ENCODE measurements at regions not wholly inside any gene's neighbourhood (a gene's known extent, or its start where the extent isn't known, plus 50 kb on each side); places are given as distances from the start of the nearest gene placed in this dataset.

DNA sequence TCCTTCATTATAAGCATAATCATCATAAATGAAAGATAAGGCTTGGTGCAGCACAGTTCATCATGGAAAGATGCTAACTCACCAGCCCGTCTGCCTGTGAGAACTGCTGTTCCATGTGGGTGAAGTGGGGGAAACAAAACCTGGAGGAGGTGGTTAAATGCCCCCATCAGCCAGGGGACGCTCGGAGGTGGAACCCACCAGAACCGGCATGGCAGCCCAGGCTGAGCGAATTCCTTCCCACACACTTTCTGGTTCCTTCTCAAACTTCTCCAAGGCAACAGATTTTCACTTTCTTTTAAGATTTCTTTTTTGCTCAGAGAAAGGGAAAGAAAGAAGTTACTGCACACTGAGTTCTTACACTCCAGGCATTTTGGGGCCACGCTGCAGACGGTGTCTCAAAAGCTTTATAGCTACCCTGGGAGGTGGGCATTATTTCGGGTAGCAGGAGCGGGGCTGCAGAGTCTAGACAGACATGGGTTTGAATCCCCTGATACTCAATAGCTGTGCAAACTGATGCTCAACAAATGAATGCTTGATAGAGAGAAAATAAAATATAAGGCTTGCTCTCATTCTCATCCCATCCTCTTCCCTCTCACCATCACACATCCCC lies 190.7 kb downstream of the BCL11B start:
- TF ChIP-seq ZNF274 (IDR thresholded peaks at IDR 0.05; ENCODE audit: low read depth, low read length) (no peak), YY1 (IDR thresholded peaks at IDR 0.05; ENCODE audit: insufficient read depth, insufficient read length) (no peak), SUZ12 (IDR thresholded peaks at IDR 0.05; ENCODE audit: extremely low read depth, insufficient read depth, insufficient read length) (no peak)
